Heart right ventricle (tissue), 16 donors: ENCODE measurements at regions not wholly inside any gene's neighbourhood (a gene's known extent, or its start where the extent isn't known, plus 50 kb on each side); places are given as distances from the start of the nearest gene placed in this dataset.
"Not testable (repeated sequence)": the region's sequence is repeated elsewhere in the genome, so short reads cannot be mapped to it uniquely, and the experiment has no call there.

Experiments
- ATAC-seq, 8 donors: fragments of 200-7000 bp; cut with Tn5 transposase; one replicate each; pipeline ENCODE4 v1.9.1; 2020; ENCODE audit warnings: mild to moderate bottlenecking in 8 of 8, moderate library complexity in 8 of 8, moderate number of reproducible peaks in 1 of 8
- DNase-seq, 2 donors: peaks; one replicate each; pipeline ENCODE4 v3.0.0-alpha.2; 2020
- H3K27ac ChIP-seq, 10 donors: fragments of 200-600 bp; sonication (generic) in 2 of 10; one replicate each; pipeline versions ENCODE4 v1.5.0 to v1.8.0; 2020 to 2022; ENCODE audit warnings: mild to moderate bottlenecking in 3 of 10
- H3K27me3 ChIP-seq, 7 donors: fragments of 200-600 bp; one replicate each; pipeline ENCODE4 v1.8.0; 2021 to 2022; ENCODE audit warnings: mild to moderate bottlenecking in 2 of 7
- H3K36me3 ChIP-seq, 9 donors: fragments of 200-600 bp; sonication (generic) in 1 of 9; one replicate each; pipeline versions ENCODE4 v1.5.0 to v1.8.0; 2020 to 2022; ENCODE audit warnings: mild to moderate bottlenecking in 2 of 9
- H3K4me1 ChIP-seq, 9 donors: fragments of 200-600 bp; sonication (generic) in 1 of 9; one replicate each; pipeline versions ENCODE4 v1.5.0 to v1.8.0; 2020 to 2022; ENCODE audit warnings: mild to moderate bottlenecking in 4 of 9
- H3K4me3 ChIP-seq, 10 donors: fragments of 200-600 bp; sonication (generic) in 2 of 10; one replicate each; pipeline versions ENCODE4 v1.5.0 to v1.8.0; 2020 to 2022; ENCODE audit warnings: mild to moderate bottlenecking in 7 of 10, moderate library complexity in 2 of 10
- H3K9me3 ChIP-seq, 11 donors: fragments of 200-600 bp in 10 of 11; sonication (generic) in 2 of 11; one replicate each; pipeline versions ENCODE4 v1.5.0 to v1.8.0; 2013 to 2022; ENCODE audit warnings: mild to moderate bottlenecking in 2 of 11, control low read depth in 1 of 11, moderate library complexity in 1 of 11
- CTCF ChIP-seq, 9 donors: fragments of 200-600 bp; sonication (generic) in 2 of 9; IDR thresholded peaks; one replicate each; pipeline versions ENCODE4 v1.5.0 to v1.8.0; 2021 to 2022; ENCODE audit warnings: antibody characterized with exemption in 9 of 9, mild to moderate bottlenecking in 5 of 9, moderate library complexity in 1 of 9
- WGBS, 2 donors: extraction: QIAGEN DNeasy Blood & Tissue Kit; methylation state at CpG; one replicate each; pipeline ENCODE4 v1.1.7; 2013; ENCODE audit warnings: inconsistent platforms in 1 of 2; 5-methylcytosine and 5-hydroxymethylcytosine counted together
- intact Hi-C, 10 donors: fragments of 100-400 bp; cut with DNase I; formaldehyde crosslinking; loops; one replicate each; pipeline versions ENCODE4 v1.11.1 to v1.14.2; 2022
- donor health status: Arrhythmogenic right ventricular cardiomyopathy.
- donor health status: ischemic (EF 13 %, LVEDD 7.1; RV severe dilation, severe dysfunction).
- donor health status: healthy with polysubstance abuse.
- donor health status: DM: no; HTN: yes; CAD: no.
- donor health status: DM: no; HTN: no; CAD: no.
- donor health status: ischemic (EF 25% LVEDD 6.9; RV normal size, moderate dysfunction).
- donor health status: ischemic (EF 25% LVEDD 5.7; RV mildly dilated, moderate dysfunction).
- donor health status: healthy.
- donor health status: DM: yes; HTN: yes; CAD: no.
- donor health status: Ischemic cardiomyopathy.
- donor health status: ischemic (EF 35%, LVEDD 5.7; RV mildly dilated, moderate dysfunction).
- donor health status: nonischemic (EF 11% LVEDD 7.7; RV severe dilation, severe dysfunction).
- donor health status: DM: yes; HTN: yes; CAD: no.
- donor health status: PGD.
- donor health status: ischemic (EF 29% LVEDD 5.4; RV normal size, mild dysfunction).
- donor health status: nonischemic (EF 23%, LVEDD 6.1; RV moderate dilation, normal function).

DNA sequence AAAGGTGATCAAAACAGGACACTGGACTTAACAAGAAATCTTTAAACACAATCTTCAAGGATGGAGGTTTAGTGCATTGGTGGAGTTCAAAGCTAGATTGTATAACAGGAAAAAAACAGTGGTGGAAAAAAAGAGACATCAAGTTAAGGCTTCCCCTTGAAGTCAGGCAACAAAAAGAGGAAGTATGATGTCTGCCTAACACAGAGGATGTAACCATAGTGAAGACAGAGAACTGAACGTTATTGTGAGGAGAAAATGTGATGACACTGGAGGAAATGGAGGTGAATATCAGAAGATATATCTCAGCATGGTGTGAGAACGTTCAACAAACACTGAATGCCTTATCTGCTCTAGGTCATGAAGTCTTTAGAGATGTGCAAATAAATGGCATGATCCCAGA lies 192.4 kb upstream of the AR start:
- Histone ChIP-seq H3K9me3 (no peaks in the 10 kb centered on the region), H3K36me3 (no peaks in the 10 kb centered on the region), H3K27me3 (peaks cover 0 to 10% (median 0%) of the 10 kb centered on the region in 7 donors), H3K4me1 (no peaks in the 10 kb centered on the region), H3K27ac (no peak overlapping the region), H3K4me3 (no peak overlapping the region)
- DNase-seq (no peak), ATAC-seq (no peak)
- intact Hi-C loops = no loop called here
- no peak for TF ChIP-seq CTCF (IDR thresholded peaks at IDR 0.05)
- 23 to 30% methylated on average over 2 of the region's 2 CpGs for WGBS, 2 donors

DNA sequence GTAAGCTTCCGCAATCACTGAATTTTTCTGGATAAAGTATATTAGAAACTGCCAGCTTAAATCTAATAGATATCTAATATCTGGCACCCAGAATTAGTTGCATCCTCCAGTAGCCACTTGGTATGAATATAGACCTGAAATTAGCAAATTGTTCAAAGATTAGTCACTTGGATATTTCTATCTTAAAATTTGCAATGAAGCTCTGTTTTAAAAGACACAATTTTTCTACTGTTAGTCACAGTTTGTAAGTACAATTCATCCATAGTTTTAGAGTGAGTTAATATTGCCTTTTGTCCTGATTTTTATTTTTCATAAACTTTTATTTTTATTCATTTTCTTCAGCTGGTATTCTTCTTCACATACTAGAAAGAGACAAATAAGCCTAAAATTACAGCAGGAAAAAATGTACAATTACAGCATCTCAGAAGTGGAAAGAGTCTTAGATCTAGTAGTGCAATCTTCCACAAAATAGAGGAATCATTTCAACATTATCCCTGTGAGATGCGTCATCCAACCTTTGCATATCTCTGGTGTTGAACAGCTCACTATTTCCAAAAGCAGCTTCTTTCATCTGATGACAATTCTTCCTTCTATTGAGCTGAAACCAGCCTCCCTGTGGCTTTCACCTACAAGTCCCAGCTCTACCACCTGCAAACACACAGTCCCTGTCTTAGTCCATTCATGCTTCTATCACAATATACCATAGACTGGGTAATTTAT lies 190.0 kb upstream of the AR start:
- Histone ChIP-seq H3K27ac (no peak overlapping the region), H3K4me1 (no peaks in the 10 kb centered on the region), H3K4me3 (no peak overlapping the region), H3K27me3 (peaks cover 0 to 9% (median 0%) of the 10 kb centered on the region in 7 donors), H3K9me3 (no peaks in the 10 kb centered on the region), H3K36me3 (no peaks in the 10 kb centered on the region)
- ATAC-seq (no peak), DNase-seq (no peak)
- WGBS, 2 donors = 86 to 98% methylated on average over 2 of the region's 2 CpGs
- no peak for TF ChIP-seq CTCF (IDR thresholded peaks at IDR 0.05)
- intact Hi-C loops = no loop called here

GRCh38 chrX:67361267-67361666 lies 182.6 kb upstream of the AR start:
- H3K4me1 ChIP-seq, H3K27ac ChIP-seq, H3K27me3 ChIP-seq, DNase-seq, H3K36me3 ChIP-seq, ATAC-seq, H3K4me3 ChIP-seq, intact Hi-C loops: not testable (repeated sequence)
- peaks cover 0 to 34% (median 0%) of the 10 kb centered on the region in 11 donors for H3K9me3 ChIP-seq
- 68 to 84% methylated on average over 2 of the region's 2 CpGs for WGBS, 2 donors

DNA sequence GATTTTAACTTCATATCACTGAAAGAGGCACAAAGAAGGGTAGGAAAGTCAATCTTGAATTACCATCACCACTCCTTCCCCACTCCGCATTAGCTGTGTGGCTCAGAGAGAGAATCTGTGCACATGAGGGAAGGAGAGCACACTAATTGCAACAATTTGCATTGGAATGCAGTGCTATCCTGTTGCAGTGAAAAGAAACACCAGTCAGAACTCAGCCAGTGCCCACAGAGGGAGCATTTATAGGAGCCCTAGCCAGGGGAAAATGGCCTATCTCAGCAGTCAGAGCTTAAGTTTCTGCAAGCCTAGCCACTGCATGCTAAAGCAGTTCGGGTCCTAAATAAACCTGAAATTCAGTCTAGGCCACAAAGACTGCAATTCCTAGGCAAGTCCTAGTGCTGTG lies 159.4 kb upstream of the AR start:
- Histone ChIP-seq H3K36me3 (no peaks in the 10 kb centered on the region), H3K4me3 (no peak overlapping the region), H3K27me3 (no peaks in the 10 kb centered on the region), H3K9me3 (peaks cover 0 to 23% (median 0%) of the 10 kb centered on the region in 11 donors), H3K27ac (no peak overlapping the region), H3K4me1 (no peaks in the 10 kb centered on the region)
- DNase-seq (no peak), ATAC-seq (no peak)
- 82 to 86% methylated on average over 2 of the region's 2 CpGs for WGBS, 2 donors
- no peak for TF ChIP-seq CTCF (IDR thresholded peaks at IDR 0.05)
- intact Hi-C loops = no loop called here

- no peaks in the 10 kb centered on the region for H3K4me1 ChIP-seq
- no peaks in the 10 kb centered on the region for H3K36me3 ChIP-seq
- ATAC-seq (no peak), DNase-seq (no peak)
- TF ChIP-seq CTCF (IDR thresholded peaks at IDR 0.05) = no peak
- H3K27ac ChIP-seq = no peak overlapping the region
- peaks cover 0 to 27% (median 0%) of the 10 kb centered on the region in 11 donors for H3K9me3 ChIP-seq
- intact Hi-C loops = no loop called here
- 90 to 92% methylated on average over 7 to 19 of the region's 19 CpGs for WGBS, 2 donors
- H3K4me3 ChIP-seq = no peak overlapping the region
- no peaks in the 10 kb centered on the region for H3K27me3 ChIP-seq
Measured at GRCh38 chrX:67408423-67409079, 135.3 kb upstream of the AR start.
